Ecto neural progenitor cell (in vitro differentiated cells): ENCODE measurements at regions not wholly inside any gene's neighbourhood (a gene's known extent, or its start where the extent isn't known, plus 50 kb on each side); places are given as distances from the start of the nearest gene placed in this dataset.
"Not testable (repeated sequence)": the region's sequence is repeated elsewhere in the genome, so short reads cannot be mapped to it uniquely, and the experiment has no call there.

Experiments used
- DNase-seq: peaks from one replicate; pipeline ENCODE4 v3.0.0-alpha.2; 2018; ENCODE audit warnings: low spot score

DNA sequence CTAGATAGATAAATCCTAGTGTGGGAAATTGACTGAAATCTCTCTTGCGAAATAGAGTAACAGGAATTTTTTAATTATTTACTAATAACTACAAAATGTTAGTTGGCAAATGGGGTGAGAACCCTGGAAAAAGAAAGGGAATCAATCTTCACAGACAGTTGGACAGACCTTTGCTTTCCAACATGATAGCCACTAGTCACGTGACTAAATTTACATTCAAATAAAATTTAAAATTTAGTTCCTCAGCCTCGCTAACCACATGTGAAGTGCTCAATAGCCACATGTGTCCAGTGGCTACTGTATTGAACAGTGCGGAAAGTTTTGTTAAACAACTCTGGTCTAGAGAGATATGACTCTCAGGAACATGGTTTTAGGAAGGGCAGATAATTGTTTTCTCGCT, 289.9 kb upstream of the RASA1 start:
- no peak for DNase-seq

DNA sequence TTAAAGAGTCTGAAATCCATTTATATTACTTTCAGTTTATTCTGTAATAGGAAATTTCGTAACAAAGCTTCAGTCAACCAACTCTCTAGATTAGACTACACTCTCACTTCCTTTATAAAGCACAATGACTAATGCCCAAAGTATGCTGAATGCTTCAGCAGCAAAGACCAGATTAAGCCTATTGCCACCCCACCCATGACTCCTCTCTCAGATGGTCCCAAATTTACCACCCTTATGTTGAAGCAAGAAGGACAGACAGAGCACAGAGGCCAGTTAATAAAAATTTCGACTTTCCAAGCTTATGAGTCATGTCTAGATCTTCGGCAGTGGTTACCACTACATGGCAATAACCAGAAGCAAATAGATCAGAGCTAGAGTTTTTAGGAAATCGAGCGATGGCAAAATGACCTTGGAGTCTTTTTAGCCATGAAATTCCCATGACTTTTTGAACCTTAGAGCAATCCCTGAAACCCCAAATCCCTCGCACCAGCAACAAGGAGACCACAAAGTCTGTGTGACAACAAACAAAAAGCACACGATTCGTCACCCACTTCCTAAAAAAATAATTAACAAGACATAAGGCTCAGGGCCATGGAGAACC, 287.8 kb upstream of the RASA1 start:
- DNase-seq: no peak

DNA sequence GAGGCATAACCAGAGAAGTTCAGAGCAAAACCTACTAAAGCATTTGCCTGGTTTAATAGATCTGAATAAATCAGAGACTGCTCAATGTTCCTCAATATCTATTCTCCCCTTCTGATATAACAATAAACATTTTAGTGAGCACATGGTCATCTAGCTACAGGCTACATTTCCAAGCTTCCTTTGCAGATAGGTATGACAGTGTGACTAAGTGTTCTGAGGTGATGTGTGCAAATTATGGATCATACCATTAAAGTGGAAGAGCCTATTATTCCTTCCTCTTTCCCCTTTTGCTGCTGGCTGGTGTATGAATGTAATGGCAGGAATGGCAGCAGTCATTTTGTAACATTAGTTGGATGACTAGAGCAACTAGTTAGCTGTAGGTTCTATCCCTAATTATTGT, 285.8 kb upstream of the RASA1 start:
- DNase-seq: no peak

DNA sequence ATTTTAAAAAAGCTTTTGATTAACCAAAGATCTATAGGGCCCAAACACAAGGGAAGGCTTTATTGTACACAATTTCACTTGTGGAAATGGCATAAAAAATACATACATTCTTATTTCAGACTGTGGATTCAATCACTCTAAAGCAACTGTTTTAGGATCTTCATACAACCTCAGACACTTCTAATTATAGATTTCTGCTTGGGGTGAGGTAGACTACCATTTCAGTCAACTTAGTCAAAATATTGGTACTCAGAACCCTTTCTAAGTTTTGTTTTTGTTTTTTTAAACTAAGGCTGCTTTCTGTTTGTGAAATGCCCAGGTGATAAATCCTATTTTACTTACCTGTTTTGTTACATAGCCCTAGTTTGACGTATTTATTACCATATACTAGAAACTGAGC, 284.5 kb upstream of the RASA1 start:
- no peak for DNase-seq

DNA sequence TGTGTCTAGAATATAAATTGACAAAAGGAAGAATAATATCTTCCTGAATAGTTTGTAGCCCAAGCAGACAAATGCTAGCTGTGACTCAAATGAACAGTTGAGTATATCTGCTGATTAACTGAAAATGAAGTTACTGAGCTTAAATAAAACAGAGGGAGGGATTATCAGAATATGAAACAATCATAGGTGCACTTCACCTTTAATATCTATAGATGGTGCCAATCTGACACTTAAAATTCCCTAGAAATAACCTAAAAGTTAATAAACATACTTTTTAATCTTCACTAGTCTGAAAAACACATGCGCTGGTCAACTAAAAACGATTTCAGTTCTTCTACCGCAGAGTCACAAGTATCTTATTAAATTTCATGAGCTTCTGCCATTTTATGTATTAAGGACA, 280.8 kb upstream of the RASA1 start:
- DNase-seq: no peak

DNA sequence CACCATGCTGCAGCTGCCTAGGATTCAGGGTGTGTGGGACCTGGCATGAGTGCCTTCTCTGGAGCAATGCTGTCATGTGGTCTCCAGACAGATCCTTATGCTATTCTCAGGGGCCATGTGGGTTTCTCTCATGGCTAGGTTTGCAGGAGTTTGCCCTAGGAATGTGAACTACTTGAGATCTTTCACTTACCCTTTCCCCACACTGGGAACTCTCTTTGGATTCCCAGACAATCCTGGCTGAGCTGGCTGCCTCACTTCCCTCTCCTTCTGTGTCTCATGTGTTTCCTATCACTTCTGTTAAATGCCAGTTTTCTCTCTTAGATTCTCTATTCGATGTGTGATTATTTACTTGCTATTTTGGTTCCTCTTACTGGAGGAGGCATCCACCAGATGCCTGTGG, 270.2 kb upstream of the RASA1 start:
- no peak for DNase-seq

DNA sequence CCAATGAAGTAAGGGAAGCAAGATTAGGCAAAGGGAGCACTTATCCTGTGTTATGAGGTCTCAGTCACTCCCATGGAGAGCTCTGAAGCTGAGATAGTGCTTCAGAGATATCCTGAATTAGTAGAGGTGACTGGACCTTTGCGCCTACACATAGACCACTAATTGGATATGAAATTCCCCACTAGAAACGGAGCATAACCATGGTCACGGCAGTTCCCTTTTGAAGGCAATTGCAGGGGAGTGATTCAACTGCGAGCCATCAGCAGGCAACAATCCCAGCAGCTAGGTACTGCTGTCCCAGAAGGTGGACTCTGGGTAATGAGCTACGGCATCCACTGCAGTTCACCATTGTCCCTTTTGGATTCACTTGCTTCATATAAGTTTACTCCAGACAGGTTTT, 267.7 kb upstream of the RASA1 start:
- no peak for DNase-seq

DNA sequence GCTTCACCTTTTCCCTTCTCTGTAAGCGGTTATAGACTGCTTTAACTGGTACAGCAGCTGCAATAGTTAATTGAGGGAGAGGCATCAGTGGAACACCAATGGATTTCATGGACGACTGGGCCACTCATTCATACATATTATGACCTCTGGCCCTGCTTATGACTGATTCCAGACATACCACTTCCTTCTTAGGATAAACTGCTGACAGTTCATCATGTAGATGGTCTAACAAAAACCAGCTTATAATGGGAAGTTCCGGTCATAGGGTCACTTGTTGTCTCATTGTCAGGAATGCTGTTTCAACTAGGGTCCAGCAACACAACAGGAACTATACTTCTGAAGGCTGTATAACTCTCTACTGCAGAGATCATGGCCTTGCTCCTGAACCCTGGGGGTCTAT, 265.2 kb upstream of the RASA1 start:
- DNase-seq: no peak

DNA sequence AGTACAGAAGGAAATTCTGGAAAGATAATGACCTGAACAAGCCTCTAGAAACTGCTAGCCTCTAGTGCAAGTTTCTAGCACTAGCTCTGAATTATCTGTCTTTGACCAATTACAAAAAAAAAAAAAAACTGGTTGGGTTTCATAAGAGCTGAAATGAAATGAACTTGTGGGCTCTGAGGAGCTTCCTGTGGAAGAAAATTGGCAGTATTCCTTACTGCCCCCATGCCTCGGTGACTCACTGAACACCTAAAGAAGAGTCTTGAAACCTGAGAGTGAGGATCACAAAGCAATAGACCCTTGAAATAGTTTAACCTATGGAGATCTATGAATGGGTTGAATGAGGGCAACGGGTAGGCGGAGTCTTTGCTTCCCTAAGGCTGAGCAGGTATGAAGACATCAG, 263.6 kb upstream of the RASA1 start:
- DNase-seq: no peak

DNA sequence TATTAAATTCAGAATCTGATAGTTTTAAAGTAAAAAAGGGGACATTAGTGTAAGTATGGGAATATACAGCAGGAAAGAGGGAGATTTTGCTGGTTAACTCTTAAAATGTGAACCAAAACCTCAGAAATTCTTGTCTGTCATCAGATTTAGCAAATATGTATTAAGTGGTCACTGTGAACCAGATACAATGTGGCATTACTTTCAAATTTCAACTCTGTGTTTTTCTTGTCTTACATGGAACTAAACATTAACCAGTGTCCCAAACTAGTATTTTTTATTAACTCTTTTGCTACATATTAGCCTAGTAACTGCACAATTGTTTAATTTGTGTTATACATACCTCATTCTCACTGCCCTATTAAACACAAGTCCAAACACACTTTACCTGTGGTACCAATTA, 259.9 kb upstream of the RASA1 start:
- DNase-seq: no peak

DNA sequence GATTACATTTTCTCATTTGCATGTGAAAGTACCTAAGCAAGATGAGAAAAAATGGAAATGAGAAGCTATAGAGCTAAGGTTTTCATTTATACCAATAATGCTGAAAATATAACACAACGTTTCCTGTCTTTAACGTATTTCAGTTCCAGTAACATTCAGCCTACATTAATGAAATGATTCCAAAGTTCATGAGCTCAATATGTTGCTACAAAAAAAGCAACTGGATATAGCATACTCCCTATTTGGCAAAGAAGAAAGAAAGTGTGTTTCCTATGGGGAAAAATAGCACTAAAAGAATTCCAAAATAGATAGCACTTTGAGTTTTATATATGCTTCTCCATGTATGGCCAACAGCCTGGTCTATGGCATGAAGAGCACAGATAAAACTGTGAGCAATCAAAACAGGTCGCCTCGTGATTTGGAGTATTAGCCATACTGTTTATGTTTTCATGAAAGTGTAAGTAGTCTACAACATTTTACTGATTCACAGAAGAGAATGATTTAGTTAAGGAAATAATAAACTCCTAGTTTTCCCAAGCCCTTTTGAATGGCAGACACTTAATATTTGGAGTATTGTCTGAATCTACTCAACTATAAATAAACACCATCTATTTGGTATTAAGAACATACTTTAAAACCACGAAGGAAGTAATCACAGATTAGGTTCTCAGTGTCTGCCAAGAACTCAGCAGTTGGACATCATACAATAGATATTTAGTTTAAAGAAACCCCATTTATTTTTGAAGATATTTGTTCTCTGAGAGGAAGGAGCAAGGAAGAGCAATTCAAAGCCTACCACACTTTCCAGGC, 258.7 kb upstream of the RASA1 start:
- DNase-seq: no peak

DNA sequence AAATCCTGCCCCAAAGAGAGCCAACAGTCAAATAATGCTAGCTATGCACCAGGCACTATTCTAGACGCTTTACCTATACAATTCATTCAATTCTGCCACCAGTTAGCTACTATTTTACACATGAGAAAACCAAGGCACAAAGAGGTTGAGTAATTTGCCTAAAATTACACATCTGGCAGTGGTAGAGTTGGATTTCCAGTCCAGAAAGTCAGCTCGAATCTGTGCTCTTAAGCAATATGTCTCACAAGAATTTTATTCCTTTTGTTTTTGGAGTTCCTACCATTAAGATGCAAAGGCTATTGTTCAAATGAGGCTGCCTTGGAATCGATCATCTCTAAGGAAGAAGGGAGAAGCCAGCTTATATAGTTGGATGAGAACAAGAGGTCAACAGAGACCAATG, 256.9 kb upstream of the RASA1 start:
- no peak for DNase-seq

DNA sequence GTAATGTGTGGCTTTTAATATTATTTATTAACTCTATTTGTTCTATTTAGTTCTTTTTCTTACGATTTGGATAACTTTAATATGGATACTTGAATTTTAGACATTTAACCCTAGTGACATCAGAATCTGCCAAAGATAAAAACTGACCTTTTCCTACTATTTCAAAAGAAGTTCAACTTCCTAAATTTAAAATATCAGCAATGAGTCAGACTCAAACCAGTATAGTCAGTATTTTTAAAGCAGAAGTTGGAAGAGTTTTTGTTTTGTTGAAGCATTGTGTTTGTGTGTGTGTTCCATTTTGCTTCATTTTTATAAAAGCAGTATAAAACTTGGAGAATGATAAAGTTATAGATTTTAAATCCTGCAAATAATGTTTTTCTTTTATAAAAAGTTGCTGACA, 251.8 kb upstream of the RASA1 start:
- no peak for DNase-seq

DNA sequence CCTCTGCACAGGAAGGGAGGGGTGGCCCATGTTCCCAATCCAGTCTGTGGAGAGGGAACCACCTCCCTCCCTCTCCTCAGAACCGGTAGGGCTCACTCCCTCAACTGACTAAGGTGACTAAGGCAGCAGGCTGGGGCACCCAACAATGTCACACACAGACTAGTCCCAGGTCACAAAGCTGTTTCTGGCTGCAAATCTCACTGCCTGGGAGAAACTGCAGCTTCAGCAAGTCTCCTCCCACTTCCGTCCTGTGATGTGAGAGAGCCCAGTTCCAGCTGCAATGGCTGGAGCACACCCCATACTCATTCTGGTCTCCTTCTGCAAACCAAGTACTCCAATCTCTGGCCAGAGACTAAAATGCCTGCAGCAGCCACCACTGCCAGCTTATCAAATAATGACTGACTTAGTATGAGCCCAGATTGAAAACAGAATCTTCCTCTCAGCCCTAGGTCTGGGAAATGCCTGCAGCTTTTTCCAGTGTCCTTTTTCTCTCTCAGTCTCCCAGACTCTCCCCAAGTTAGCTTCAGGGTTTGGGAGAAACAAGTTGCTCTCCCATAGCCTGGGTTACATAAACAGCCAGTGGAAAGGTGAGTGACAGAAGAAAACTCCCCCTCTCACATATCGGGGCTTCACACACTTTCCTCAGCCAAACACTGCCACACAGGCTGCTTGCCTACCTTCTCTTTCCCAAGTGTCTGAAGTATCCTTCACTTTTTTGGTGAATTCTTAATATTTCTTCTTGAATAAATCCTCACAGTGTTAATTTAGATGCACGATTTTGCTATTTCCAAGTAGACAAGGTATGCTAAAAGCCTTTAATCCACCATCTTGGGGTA, 247.4 kb upstream of the RASA1 start:
- peak; percentile 60 for DNase-seq

DNA sequence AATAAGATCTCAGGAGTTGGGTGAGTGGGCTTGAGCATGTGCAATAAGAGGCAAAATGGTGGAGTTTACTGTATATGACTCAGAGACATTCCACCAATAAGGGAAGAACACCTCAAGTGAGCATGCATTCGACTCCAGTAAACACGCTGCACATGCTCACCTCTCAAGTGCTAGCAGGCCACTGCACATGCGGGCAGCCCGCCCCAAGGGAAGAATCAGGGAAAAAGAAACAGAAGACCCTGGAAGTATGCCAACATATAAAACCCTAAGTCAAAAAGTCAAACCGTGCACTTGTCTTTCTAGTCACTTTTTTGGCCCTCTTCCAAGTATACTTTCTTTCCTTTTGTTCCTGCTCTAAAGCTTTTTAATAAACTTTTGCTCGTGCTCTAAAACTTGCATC, 245.3 kb upstream of the RASA1 start:
- no peak for DNase-seq

DNA sequence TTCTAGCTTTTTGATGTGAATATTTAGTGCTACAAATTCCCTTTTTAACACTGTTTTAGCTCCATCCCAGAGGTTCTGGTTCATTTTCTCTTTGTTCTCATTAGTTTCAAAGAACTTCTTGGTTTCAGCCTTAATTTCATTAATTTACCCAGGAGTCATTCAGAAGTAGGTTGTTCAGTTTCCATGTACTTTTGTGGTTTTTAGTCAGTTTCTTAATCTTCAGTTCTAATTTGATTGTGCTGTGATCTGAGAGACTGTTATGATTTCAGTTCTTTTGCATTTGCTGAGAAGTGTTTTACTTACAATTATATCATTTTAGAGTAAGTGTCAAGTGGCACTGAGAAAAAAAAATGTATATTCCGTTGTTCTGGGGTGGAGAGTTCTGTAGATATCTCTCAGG, 240.1 kb upstream of the RASA1 start:
- DNase-seq: no peak

DNA sequence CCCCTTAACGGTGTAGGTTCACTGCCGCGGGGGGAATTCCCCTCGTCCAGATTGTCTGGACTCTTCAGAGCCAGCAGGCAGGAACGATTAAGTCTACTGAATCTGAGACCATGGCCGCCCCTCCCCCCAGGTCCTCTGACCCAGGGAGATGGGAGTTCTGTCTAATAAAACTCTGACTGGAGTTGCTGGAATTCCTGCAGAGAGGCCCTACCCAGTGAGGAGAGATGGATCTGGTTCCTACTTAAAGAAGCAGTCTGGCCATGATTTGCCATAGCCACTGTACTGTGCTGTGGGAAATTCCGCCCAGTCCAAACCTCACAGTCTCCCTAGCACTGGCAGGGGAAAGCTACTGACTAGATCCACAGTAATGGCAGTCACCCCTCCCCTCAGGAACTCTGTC, 237.7 kb upstream of the RASA1 start:
- DNase-seq: no peak

DNA sequence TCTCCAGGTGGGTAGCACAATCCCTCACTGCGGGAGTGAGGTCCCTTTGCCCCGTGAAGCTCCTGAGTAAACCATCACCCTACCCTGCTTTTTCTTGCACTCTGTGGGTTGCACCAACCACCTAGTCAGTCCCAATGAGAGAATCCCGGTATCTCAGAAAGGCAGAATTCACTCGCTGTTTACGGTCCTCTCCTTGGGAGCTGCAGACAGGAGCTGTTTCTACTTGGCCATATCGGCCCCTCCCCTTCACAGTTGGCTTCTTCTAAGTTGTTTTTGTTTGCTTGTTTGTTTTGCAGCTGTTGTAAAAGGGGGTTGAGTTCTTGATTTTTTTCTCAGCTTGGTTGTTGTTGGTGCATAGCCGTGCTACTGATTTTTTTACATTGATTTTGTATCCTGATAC, 237.0 kb upstream of the RASA1 start:
- DNase-seq: no peak

DNA sequence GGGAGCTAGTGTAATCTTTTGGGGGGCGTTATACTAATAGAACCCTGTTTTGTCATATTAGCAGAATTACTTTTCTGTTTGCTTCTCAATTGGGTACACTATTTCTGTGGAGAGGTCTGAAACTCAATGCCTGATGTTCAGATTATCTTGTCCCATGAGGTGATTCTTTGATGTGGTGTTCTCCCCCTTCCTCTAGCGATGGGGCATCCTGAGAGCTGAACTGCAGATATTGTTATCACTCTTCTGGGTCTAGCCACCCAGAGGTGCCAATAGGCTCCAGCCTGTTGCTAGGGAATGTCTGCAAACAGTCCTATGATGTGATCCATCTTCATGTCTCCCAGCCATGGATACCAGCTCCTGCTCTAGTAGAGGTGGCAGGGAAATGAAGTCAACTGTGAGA, 233.1 kb upstream of the RASA1 start:
- DNase-seq: no peak

DNA sequence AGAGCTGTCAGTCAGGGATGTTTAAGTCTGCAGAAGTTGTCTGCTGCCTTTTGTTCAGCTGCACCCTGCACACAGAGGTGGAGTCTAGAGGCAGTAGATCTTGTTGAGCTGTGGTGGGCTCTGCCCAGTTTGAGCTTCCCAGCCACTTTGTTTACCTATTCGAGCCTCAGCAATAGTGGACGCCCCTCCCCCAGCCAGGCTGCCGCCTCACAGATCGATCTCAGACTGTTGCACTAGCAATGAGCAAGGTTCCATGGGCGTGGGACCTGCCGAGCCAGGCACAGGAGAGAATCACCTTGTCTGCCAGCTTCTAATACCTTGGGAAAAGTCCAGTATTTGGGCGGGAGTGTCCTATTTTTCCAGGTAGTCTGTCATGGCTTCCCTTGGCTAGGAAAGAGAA, 225.1 kb upstream of the RASA1 start:
- no peak for DNase-seq

DNA sequence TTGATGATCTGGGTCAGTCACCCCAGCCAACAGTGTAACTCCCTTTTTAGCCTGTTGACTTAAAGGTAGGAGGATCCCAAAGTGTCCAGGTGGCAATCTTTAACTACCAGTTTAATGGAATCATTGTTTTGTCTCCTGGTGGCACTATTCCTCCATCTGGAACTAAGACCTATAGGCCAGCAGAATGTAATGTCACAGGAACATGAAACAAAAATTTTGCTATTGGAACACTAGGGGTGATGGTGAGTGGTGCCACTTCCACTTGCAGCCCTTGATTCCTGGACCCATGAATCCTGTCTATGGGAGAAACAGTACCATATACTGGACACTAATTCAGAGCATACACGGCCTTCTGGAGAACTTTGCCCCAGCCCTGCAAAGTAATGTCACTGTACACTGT, 219.5 kb upstream of the RASA1 start:
- no peak for DNase-seq

DNA sequence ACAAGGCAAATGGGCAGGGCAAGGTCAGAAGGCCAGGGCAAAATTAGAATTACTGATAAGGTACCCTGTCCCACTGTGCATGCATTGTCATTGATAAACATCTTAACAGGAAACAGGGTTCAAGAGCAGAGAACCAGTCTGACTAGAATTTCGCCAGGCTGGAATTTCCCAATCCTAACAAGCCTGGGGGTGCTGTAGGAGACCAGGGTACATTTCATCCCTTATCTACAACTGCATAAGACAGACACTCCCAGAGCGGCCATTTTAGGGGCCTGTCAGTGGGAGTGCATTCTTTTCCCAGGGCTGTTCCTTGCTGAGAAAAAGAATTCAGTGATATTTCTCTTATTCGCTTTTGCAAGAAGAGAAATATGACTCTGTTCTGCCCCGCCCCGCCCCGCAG, 218.7 kb upstream of the RASA1 start:
- DNase-seq: not testable (repeated sequence)

DNA sequence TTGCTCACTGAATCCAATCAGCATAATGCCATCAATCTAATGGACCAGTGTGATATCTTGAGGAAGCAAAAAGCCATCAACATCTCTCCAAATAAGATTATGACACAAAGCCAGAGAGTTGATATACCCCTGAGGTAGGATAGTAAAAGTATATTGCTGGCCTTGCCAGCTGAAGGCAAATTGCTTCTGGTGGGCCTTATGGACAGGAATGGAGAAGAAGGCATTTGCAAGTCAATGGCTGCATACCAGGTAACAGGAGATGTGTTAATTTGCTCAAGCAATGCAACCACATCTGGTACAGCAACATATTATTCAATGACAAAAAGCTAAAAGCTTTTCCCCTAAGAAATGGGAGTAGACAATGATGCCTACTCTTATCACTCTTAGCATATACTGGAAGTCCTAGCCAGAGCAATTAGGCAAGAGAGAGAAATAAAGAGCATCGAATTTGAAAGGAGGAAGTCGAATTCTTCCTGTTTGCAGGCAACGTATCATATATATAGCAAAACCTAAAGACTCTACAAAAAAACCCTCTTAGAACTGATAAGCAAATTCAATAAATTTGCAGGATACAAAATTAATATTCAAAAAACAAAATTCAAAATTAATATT, 216.1 kb upstream of the RASA1 start:
- DNase-seq: no peak
